Gastrocnemius medialis (tissue), 4 donors: ENCODE measurements at regions not wholly inside any gene's neighbourhood (a gene's known extent, or its start where the extent isn't known, plus 50 kb on each side); places are given as distances from the start of the nearest gene placed in this dataset.

Experiments used
- CTCF ChIP-seq, 5 experiments: fragments of 450-650 bp in 3 of 5; fragments of 200-600 bp in 2 of 5; sonication (generic) in 2 of 5; IDR thresholded peaks in 4 of 5; conservative IDR thresholded peaks in 1 of 5; 1 replicate in 4 of 5; 2 replicates in 1 of 5; pipeline ENCODE4 v1.5.1; 2016 to 2019; ENCODE audit warnings: antibody characterized with exemption in 5 of 5, mild to moderate bottlenecking in 3 of 5, moderate library complexity in 3 of 5
- POLR2A ChIP-seq, 2 donors: fragments of 450-650 bp; IDR thresholded peaks; one replicate each; pipeline ENCODE4 v1.6.1; 2017; ENCODE audit warnings: antibody characterized with exemption in 2 of 2, mild to moderate bottlenecking in 2 of 2, moderate library complexity in 2 of 2

- no peak for TF ChIP-seq CTCF (IDR thresholded peaks at IDR 0.05 in 4 of 5, conservative IDR thresholded peaks at IDR 0.05 in 1 of 5)
- no peak for TF ChIP-seq POLR2A (IDR thresholded peaks at IDR 0.05)
Measured at GRCh38 chr10:28980264-28980663, 302.9 kb downstream of the BAMBI start.
